ENCODE measurements at regions not wholly inside any gene's neighbourhood (a gene's known extent, or its start where the extent isn't known, plus 50 kb on each side); places are given as distances from the start of the nearest gene placed in this dataset.

- Mint-ChIP-seq H3K4me3 (ENCODE audit: unreplicated experiment) (no peak overlapping the region), H3K27ac (ENCODE audit: unreplicated experiment) (no peak overlapping the region), H3K4me1 (ENCODE audit: low read depth, unreplicated experiment) (peaks cover 5% of the 10 kb centered on the region), H3K27me3 (ENCODE audit: unreplicated experiment) (peaks cover 5% of the 10 kb centered on the region), H3K36me3 (ENCODE audit: unreplicated experiment) (peaks cover 4% of the 10 kb centered on the region), H3K9me3 (ENCODE audit: unreplicated experiment) (peaks cover 10% of the 10 kb centered on the region)
- DNase-seq: no peak
- TF ChIP-seq CTCF (IDR thresholded peaks at IDR 0.05; ENCODE audit: partially characterized antibody, unreplicated experiment): no peak
Measured at GRCh38 chr10:78269060-78269459, 235.4 kb downstream of the RPS24 start.

DNA sequence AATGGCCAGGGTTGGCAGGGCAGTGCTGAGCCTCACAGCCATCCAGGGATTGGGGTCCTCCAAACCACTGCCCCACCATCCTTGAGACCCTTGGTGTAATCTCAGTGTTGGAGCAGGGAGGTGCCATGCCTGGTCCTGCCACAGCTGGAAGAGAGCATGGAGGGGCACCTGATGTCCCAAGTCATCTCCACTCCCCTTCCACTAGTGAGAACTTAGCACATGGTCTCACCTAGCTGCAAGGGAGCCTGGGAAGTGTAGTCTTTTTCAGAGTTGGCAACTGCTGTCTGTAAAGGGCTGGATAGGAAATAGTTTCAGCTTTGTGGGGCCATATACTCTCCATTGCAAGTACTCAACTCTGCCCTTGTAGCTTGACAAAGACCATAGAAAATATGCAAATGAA, 238.7 kb downstream of the RPS24 start:
- Mint-ChIP-seq H3K9me3 (ENCODE audit: unreplicated experiment) (peaks cover 10% of the 10 kb centered on the region), H3K27me3 (ENCODE audit: unreplicated experiment) (peaks cover 4% of the 10 kb centered on the region), H3K4me1 (ENCODE audit: low read depth, unreplicated experiment) (peaks cover 6% of the 10 kb centered on the region), H3K36me3 (ENCODE audit: unreplicated experiment) (peaks cover 4% of the 10 kb centered on the region), H3K4me3 (ENCODE audit: unreplicated experiment) (no peak overlapping the region), H3K27ac (ENCODE audit: unreplicated experiment) (no peak overlapping the region)
- TF ChIP-seq CTCF (IDR thresholded peaks at IDR 0.05; ENCODE audit: partially characterized antibody, unreplicated experiment): no peak
- DNase-seq: no peak

DNA sequence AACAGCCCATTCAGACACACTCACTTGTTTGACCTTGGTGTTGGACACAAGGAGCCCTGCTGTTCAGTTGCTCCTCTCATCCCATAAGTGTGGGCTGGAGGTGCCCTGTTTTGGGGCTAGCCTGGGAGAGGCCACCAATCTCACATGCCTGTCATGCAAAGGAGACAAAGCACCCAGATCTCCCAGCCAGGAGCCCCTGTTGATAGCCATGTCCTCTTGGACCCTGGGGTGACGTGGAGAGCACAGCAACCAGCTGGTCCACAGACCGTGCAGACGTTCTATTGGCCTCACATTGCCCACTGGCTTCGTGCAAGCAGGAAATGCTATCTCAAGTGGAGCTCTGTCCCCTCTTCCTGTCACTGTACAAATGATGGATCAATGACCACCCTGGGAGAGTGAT, 240.8 kb downstream of the RPS24 start:
- Mint-ChIP-seq H3K9me3 (ENCODE audit: unreplicated experiment) (peaks cover 4% of the 10 kb centered on the region), H3K4me3 (ENCODE audit: unreplicated experiment) (no peak overlapping the region), H3K4me1 (ENCODE audit: low read depth, unreplicated experiment) (peaks cover 8% of the 10 kb centered on the region), H3K36me3 (ENCODE audit: unreplicated experiment) (peaks cover 4% of the 10 kb centered on the region), H3K27me3 (ENCODE audit: unreplicated experiment) (peaks cover 4% of the 10 kb centered on the region), H3K27ac (ENCODE audit: unreplicated experiment) (no peak overlapping the region)
- DNase-seq: no peak
- TF ChIP-seq CTCF (IDR thresholded peaks at IDR 0.05; ENCODE audit: partially characterized antibody, unreplicated experiment): no peak

- Mint-ChIP-seq H3K9me3 (ENCODE audit: unreplicated experiment) (peaks cover 4% of the 10 kb centered on the region), H3K4me3 (ENCODE audit: unreplicated experiment) (no peak overlapping the region), H3K27me3 (ENCODE audit: unreplicated experiment) (peaks cover 9% of the 10 kb centered on the region), H3K36me3 (ENCODE audit: unreplicated experiment) (peaks cover 4% of the 10 kb centered on the region), H3K4me1 (ENCODE audit: low read depth, unreplicated experiment) (peaks cover 8% of the 10 kb centered on the region), H3K27ac (ENCODE audit: unreplicated experiment) (no peak overlapping the region)
- DNase-seq: no peak
- TF ChIP-seq CTCF (IDR thresholded peaks at IDR 0.05; ENCODE audit: partially characterized antibody, unreplicated experiment): no peak
Measured at GRCh38 chr10:78276139-78276538, 242.5 kb downstream of the RPS24 start.

GRCh38 chr10:78277314-78278057, 243.8 kb downstream of the RPS24 start:
- no peak for TF ChIP-seq CTCF (IDR thresholded peaks at IDR 0.05; ENCODE audit: partially characterized antibody, unreplicated experiment)
- no peak overlapping the region for H3K27ac Mint-ChIP-seq (ENCODE audit: unreplicated experiment)
- H3K9me3 Mint-ChIP-seq (ENCODE audit: unreplicated experiment): peaks cover 4% of the 10 kb centered on the region
- peaks cover 8% of the 10 kb centered on the region for H3K4me1 Mint-ChIP-seq (ENCODE audit: low read depth, unreplicated experiment)
- H3K27me3 Mint-ChIP-seq (ENCODE audit: unreplicated experiment): peaks cover 9% of the 10 kb centered on the region
- DNase-seq: no peak
- H3K4me3 Mint-ChIP-seq (ENCODE audit: unreplicated experiment): no peak overlapping the region
- H3K36me3 Mint-ChIP-seq (ENCODE audit: unreplicated experiment): peaks cover 4% of the 10 kb centered on the region
